HS-5 (cell line): ENCODE measurements at regions not wholly inside any gene's neighbourhood (a gene's known extent, or its start where the extent isn't known, plus 50 kb on each side); places are given as distances from the start of the nearest gene placed in this dataset.
A peak's percentile ranks its signal among the peaks of the same experiment; 100 is the strongest.
"Not testable (repeated sequence)": the region's sequence is repeated elsewhere in the genome, so short reads cannot be mapped to it uniquely, and the experiment has no call there.

Experiments used
- DNase-seq: peaks from one replicate; pipeline ENCODE4 v3.0.0-alpha.2; 2012; ENCODE audit warnings: low read depth

GRCh38 chr10:108685863-108686531 lies 1237.3 kb downstream of the XPNPEP1 start:
- no peak for DNase-seq

GRCh38 chr10:108684431-108684830 lies 1238.9 kb downstream of the XPNPEP1 start:
- no peak for DNase-seq

GRCh38 chr10:108673741-108674140 lies 1249.6 kb downstream of the XPNPEP1 start:
- DNase-seq: no peak

GRCh38 chr10:108663587-108663986 lies 1259.7 kb downstream of the XPNPEP1 start:
- DNase-seq: no peak

GRCh38 chr10:108662975-108663374 lies 1260.3 kb downstream of the XPNPEP1 start:
- no peak for DNase-seq

GRCh38 chr10:108655057-108655456 lies 1268.3 kb downstream of the XPNPEP1 start:
- no peak for DNase-seq

- no peak for DNase-seq
These were observed 1269.8 kb downstream of the XPNPEP1 start for GRCh38 chr10:108653531-108653930.

- no peak for DNase-seq
These were observed 1284.3 kb downstream of the XPNPEP1 start for GRCh38 chr10:108639010-108639409.

GRCh38 chr10:108638225-108638624 lies 1285.1 kb downstream of the XPNPEP1 start:
- DNase-seq: no peak

GRCh38 chr10:108633046-108633445 lies 1290.3 kb downstream of the XPNPEP1 start:
- DNase-seq: no peak

GRCh38 chr10:108632144-108632543 lies 1291.2 kb downstream of the XPNPEP1 start:
- DNase-seq: no peak

- DNase-seq: no peak
These were observed 1292.0 kb downstream of the XPNPEP1 start for GRCh38 chr10:108631332-108631731.

- peak; percentile 44 for DNase-seq
These were observed 1293.5 kb downstream of the XPNPEP1 start for GRCh38 chr10:108629834-108630233.

GRCh38 chr10:108624052-108624451 lies 1299.3 kb downstream of the XPNPEP1 start:
- no peak for DNase-seq

- no peak for DNase-seq
These were observed 1302.3 kb downstream of the XPNPEP1 start for GRCh38 chr10:108620821-108621534.

GRCh38 chr10:108616559-108617285 lies 1306.6 kb downstream of the XPNPEP1 start:
- no peak for DNase-seq

- no peak for DNase-seq
These were observed 1307.6 kb downstream of the XPNPEP1 start for GRCh38 chr10:108615576-108616320.

- no peak for DNase-seq
These were observed 1310.8 kb downstream of the XPNPEP1 start for GRCh38 chr10:108612485-108612884.

- DNase-seq: no peak
These were observed 1314.5 kb downstream of the XPNPEP1 start for GRCh38 chr10:108608860-108609259.

- peak; percentile 76 for DNase-seq
These were observed 1321.5 kb downstream of the XPNPEP1 start for GRCh38 chr10:108601851-108602250.

- DNase-seq: not testable (repeated sequence)
These were observed 1322.8 kb downstream of the XPNPEP1 start for GRCh38 chr10:108600511-108600910.

GRCh38 chr10:108599317-108599716 lies 1324.0 kb downstream of the XPNPEP1 start:
- DNase-seq: not testable (repeated sequence)
